Naive thymus-derived CD4-positive, alpha-beta T cell (primary cell): ENCODE measurements at regions not wholly inside any gene's neighbourhood (a gene's known extent, or its start where the extent isn't known, plus 50 kb on each side); places are given as distances from the start of the nearest gene placed in this dataset.

Experiments used
- ATAC-seq: fragments of 150-1000 bp; cut with Tn5 transposase; 2 replicates; pipeline ENCODE4 v1.10.0; 2021; ENCODE audit warnings: mild to moderate bottlenecking, moderate library complexity
- CTCF ChIA-PET: fragments of 350-600 bp; sonication (Branson Sonifier 250); formaldehyde crosslinking; loops from one replicate; lab custom pipeline; 2021; ENCODE audit warnings: antibody characterized with exemption; lab: Charles Lee
- POLR2A ChIA-PET: fragments of 350-600 bp; sonication (Branson Sonifier 250); formaldehyde crosslinking; loops from one replicate; lab custom pipeline; 2021; ENCODE audit warnings: antibody characterized with exemption, inconsistent platforms; lab: Charles Lee
- DNase-seq, 9 donors: peaks; one replicate each; pipeline versions ENCODE4 v3.0.0 to v3.0.0-alpha.2; 2020 to 2022; ENCODE audit warnings: mixed read lengths in 1 of 9
- H3K27ac ChIP-seq: one replicate; pipeline ENCODE4 v1.7.0; 2013; ENCODE audit warnings: mild to moderate bottlenecking, low read depth, low read length, moderate library complexity
- H3K27me3 ChIP-seq, 2 donors: one replicate each; pipeline ENCODE4 v1.7.0; 2013; ENCODE audit warnings: low read length in 2 of 2, mild to moderate bottlenecking in 2 of 2, moderate library complexity in 2 of 2; ENCODE audit not compliant: control insufficient read depth in 2 of 2, insufficient read depth in 2 of 2
- H3K36me3 ChIP-seq, 3 experiments: 1 replicate in 2 of 3; 2 replicates in 1 of 3; pipeline ENCODE4 v1.7.0; 2013; ENCODE audit warnings: low read length in 3 of 3, mild to moderate bottlenecking in 3 of 3, moderate library complexity in 1 of 3; ENCODE audit not compliant: insufficient read depth in 3 of 3, control insufficient read depth in 2 of 3
- H3K4me1 ChIP-seq, 2 donors: one replicate each; pipeline ENCODE4 v1.7.0; 2013; ENCODE audit warnings: low read length in 2 of 2, mild to moderate bottlenecking in 2 of 2, moderate library complexity in 1 of 2; ENCODE audit not compliant: control insufficient read depth in 2 of 2, insufficient read depth in 2 of 2
- H3K4me3 ChIP-seq: 2 replicates; pipeline ENCODE4 v1.7.0; 2013; ENCODE audit warnings: mild to moderate bottlenecking, low read length
- H3K9me3 ChIP-seq, 3 experiments: 1 replicate in 2 of 3; 2 replicates in 1 of 3; pipeline ENCODE4 v1.7.0; 2013; ENCODE audit warnings: low read length in 3 of 3; ENCODE audit not compliant: control insufficient read depth in 2 of 3
- H3K27ac Mint-ChIP-seq, 9 donors: one replicate each; pipeline ENCODE4 v1.8.0; 2020 to 2022; ENCODE audit warnings: mixed read lengths in 9 of 9, mild to moderate bottlenecking in 8 of 9, moderate library complexity in 5 of 9, inconsistent platforms in 2 of 9
- H3K27me3 Mint-ChIP-seq, 5 donors: one replicate each; pipeline ENCODE4 v1.8.0; 2021 to 2022; ENCODE audit warnings: mixed read lengths in 5 of 5, mild to moderate bottlenecking in 1 of 5
- H3K36me3 Mint-ChIP-seq, 5 donors: one replicate each; pipeline ENCODE4 v1.8.0; 2020 to 2022; ENCODE audit warnings: mixed read lengths in 5 of 5, mild to moderate bottlenecking in 3 of 5, inconsistent platforms in 1 of 5
- H3K4me1 Mint-ChIP-seq, 7 donors: one replicate each; pipeline ENCODE4 v1.8.0; 2020 to 2022; ENCODE audit warnings: mixed read lengths in 7 of 7, mild to moderate bottlenecking in 3 of 7, inconsistent platforms in 1 of 7
- H3K4me3 Mint-ChIP-seq, 10 donors: one replicate each; pipeline ENCODE4 v1.8.0; 2020 to 2022; ENCODE audit warnings: mild to moderate bottlenecking in 10 of 10, mixed read lengths in 10 of 10, moderate library complexity in 6 of 10, inconsistent platforms in 2 of 10
- H3K9me3 Mint-ChIP-seq, 11 donors: one replicate each; pipeline ENCODE4 v1.8.0; 2020 to 2022; ENCODE audit warnings: mixed read lengths in 11 of 11, mild to moderate bottlenecking in 4 of 11, inconsistent platforms in 1 of 11, moderate library complexity in 1 of 11
- intact Hi-C, 2 donors: fragments of 100-400 bp; cut with micrococcal nuclease; formaldehyde crosslinking; loops; one replicate each; pipeline ENCODE4 v1.15.1; 2023

- POLR2A ChIA-PET = no interaction called here
- Mint-ChIP-seq H3K27me3 (no peaks in the 10 kb centered on the region), H3K4me1 (no peaks in the 10 kb centered on the region), H3K36me3 (peaks cover 0 to 3% (median 0%) of the 10 kb centered on the region in 5 donors), H3K27ac (no peak overlapping the region), H3K9me3 (peaks cover 1 to 45% (median 8%) of the 10 kb centered on the region in 11 donors), H3K4me3 (no peak overlapping the region)
- no peaks in the 10 kb centered on the region for H3K27me3 ChIP-seq
- H3K36me3 ChIP-seq = no peaks in the 10 kb centered on the region
- no peak overlapping the region for H3K27ac ChIP-seq
- CTCF ChIA-PET = no interaction called here
- no peaks in the 10 kb centered on the region for H3K4me1 ChIP-seq
- intact Hi-C loops = no loop called here
- no peaks in the 10 kb centered on the region for H3K9me3 ChIP-seq
- DNase-seq (no peak), ATAC-seq (no peak)
- no peak overlapping the region for H3K4me3 ChIP-seq
Observed at GRCh38 chr14:42848652-42849051, 1242.0 kb downstream of the LRFN5 start.

- H3K4me1 Mint-ChIP-seq = no peaks in the 10 kb centered on the region
- no peak for ATAC-seq
- H3K4me1 ChIP-seq = no peaks in the 10 kb centered on the region
Observed at GRCh38 chr14:42814817-42815216, 1208.1 kb downstream of the LRFN5 start.

GRCh38 chr14:42806909-42807315 lies 1200.2 kb downstream of the LRFN5 start:
- Histone ChIP-seq H3K4me3 (no peak overlapping the region), H3K9me3 (no peaks in the 10 kb centered on the region), H3K36me3 (no peaks in the 10 kb centered on the region), H3K27me3 (no peaks in the 10 kb centered on the region), H3K27ac (no peak overlapping the region), H3K4me1 (no peaks in the 10 kb centered on the region)
- Mint-ChIP-seq H3K27me3 (no peaks in the 10 kb centered on the region), H3K9me3 (peaks cover 0 to 5% (median 0%) of the 10 kb centered on the region in 11 donors), H3K27ac (no peak overlapping the region), H3K36me3 (no peaks in the 10 kb centered on the region), H3K4me1 (no peaks in the 10 kb centered on the region), H3K4me3 (no peak overlapping the region)
- DNase-seq (no peak), ATAC-seq (no peak)
- CTCF ChIA-PET = no interaction called here
- intact Hi-C loops = no loop called here
- POLR2A ChIA-PET = no interaction called here

More at GRCh38 chr14:42814817-42815216, 1208.1 kb downstream of the LRFN5 start:
- Histone ChIP-seq H3K36me3 (no peaks in the 10 kb centered on the region), H3K9me3 (no peaks in the 10 kb centered on the region), H3K4me3 (no peak overlapping the region), H3K27ac (no peak overlapping the region), H3K27me3 (no peaks in the 10 kb centered on the region)
- intact Hi-C loops = no loop called here
- ChIA-PET CTCF (no interaction called here), POLR2A (no interaction called here)
- Mint-ChIP-seq H3K9me3 (peaks cover 0 to 33% (median 2%) of the 10 kb centered on the region in 11 donors), H3K27ac (no peak overlapping the region), H3K27me3 (no peaks in the 10 kb centered on the region), H3K36me3 (no peaks in the 10 kb centered on the region), H3K4me3 (no peak overlapping the region)
- DNase-seq = no peak

GRCh38 chr14:42804141-42804540 lies 1197.5 kb downstream of the LRFN5 start:
- DNase-seq (no peak), ATAC-seq (no peak)
- ChIA-PET CTCF (no interaction called here), POLR2A (no interaction called here)
- H3K27me3 Mint-ChIP-seq = no peaks in the 10 kb centered on the region
- Histone ChIP-seq H3K27ac (no peak overlapping the region), H3K4me1 (no peaks in the 10 kb centered on the region), H3K9me3 (no peaks in the 10 kb centered on the region), H3K36me3 (no peaks in the 10 kb centered on the region), H3K27me3 (no peaks in the 10 kb centered on the region), H3K4me3 (no peak overlapping the region)
- intact Hi-C loops = no loop called here
- H3K4me3 Mint-ChIP-seq = no peak overlapping the region
- peaks cover 0 to 20% (median 5%) of the 10 kb centered on the region in 11 donors for H3K9me3 Mint-ChIP-seq
- H3K36me3 Mint-ChIP-seq = no peaks in the 10 kb centered on the region
- H3K27ac Mint-ChIP-seq = no peak overlapping the region
- no peaks in the 10 kb centered on the region for H3K4me1 Mint-ChIP-seq

- ATAC-seq = no peak
Observed at GRCh38 chr14:42802346-42802745, 1195.7 kb downstream of the LRFN5 start.

GRCh38 chr14:42792166-42792565 lies 1185.5 kb downstream of the LRFN5 start:
- Histone ChIP-seq H3K4me3 (no peak overlapping the region), H3K36me3 (no peaks in the 10 kb centered on the region), H3K27me3 (no peaks in the 10 kb centered on the region), H3K4me1 (no peaks in the 10 kb centered on the region), H3K27ac (no peak overlapping the region), H3K9me3 (no peaks in the 10 kb centered on the region)
- H3K4me3 Mint-ChIP-seq = no peak overlapping the region
- H3K9me3 Mint-ChIP-seq = peaks cover 8 to 19% (median 12%) of the 10 kb centered on the region in 11 donors
- intact Hi-C loops = no loop called here
- no peak overlapping the region for H3K27ac Mint-ChIP-seq
- DNase-seq (no peak), ATAC-seq (no peak)
- POLR2A ChIA-PET = no interaction called here
- no peaks in the 10 kb centered on the region for H3K36me3 Mint-ChIP-seq
- H3K4me1 Mint-ChIP-seq = no peaks in the 10 kb centered on the region
- H3K27me3 Mint-ChIP-seq = no peaks in the 10 kb centered on the region
- CTCF ChIA-PET = no interaction called here

More at GRCh38 chr14:42802346-42802745, 1195.7 kb downstream of the LRFN5 start:
- DNase-seq = no peak
- Mint-ChIP-seq H3K4me1 (no peaks in the 10 kb centered on the region), H3K27me3 (no peaks in the 10 kb centered on the region), H3K36me3 (no peaks in the 10 kb centered on the region), H3K27ac (no peak overlapping the region), H3K9me3 (peaks cover 1 to 32% (median 7%) of the 10 kb centered on the region in 11 donors), H3K4me3 (no peak overlapping the region)
- POLR2A ChIA-PET = no interaction called here
- no peak overlapping the region for H3K27ac ChIP-seq
- CTCF ChIA-PET = no interaction called here
- H3K9me3 ChIP-seq = no peaks in the 10 kb centered on the region
- intact Hi-C loops = no loop called here
- H3K4me3 ChIP-seq = no peak overlapping the region
- no peaks in the 10 kb centered on the region for H3K4me1 ChIP-seq
- H3K36me3 ChIP-seq = no peaks in the 10 kb centered on the region
- no peaks in the 10 kb centered on the region for H3K27me3 ChIP-seq

- Histone ChIP-seq H3K27ac (no peak overlapping the region), H3K4me3 (no peak overlapping the region), H3K4me1 (no peaks in the 10 kb centered on the region), H3K36me3 (no peaks in the 10 kb centered on the region), H3K9me3 (no peaks in the 10 kb centered on the region), H3K27me3 (no peaks in the 10 kb centered on the region)
- ChIA-PET POLR2A (no interaction called here), CTCF (no interaction called here)
- H3K4me1 Mint-ChIP-seq = no peaks in the 10 kb centered on the region
- H3K4me3 Mint-ChIP-seq = no peak overlapping the region
- peaks cover 0 to 5% (median 0%) of the 10 kb centered on the region in 5 donors for H3K36me3 Mint-ChIP-seq
- DNase-seq = no peak
- ATAC-seq = no peak
- H3K27me3 Mint-ChIP-seq = no peaks in the 10 kb centered on the region
- H3K27ac Mint-ChIP-seq = no peak overlapping the region
- intact Hi-C loops = no loop called here
- H3K9me3 Mint-ChIP-seq = peaks cover 7 to 23% (median 13%) of the 10 kb centered on the region in 11 donors
Observed at GRCh38 chr14:42782754-42783153, 1176.1 kb downstream of the LRFN5 start.
